Right ventricle myocardium superior (tissue), 1 donor: ENCODE measurements at regions not wholly inside any gene's neighbourhood (a gene's known extent, or its start where the extent isn't known, plus 50 kb on each side); places are given as distances from the start of the nearest gene placed in this dataset.

ENCODE experiments used
- ATAC-seq: fragments of 200-7000 bp; cut with Tn5 transposase; one replicate; pipeline ENCODE4 v1.9.1; 2020; ENCODE audit warnings: mild to moderate bottlenecking; ENCODE audit not compliant: poor library complexity
- DNase-seq: peaks from one replicate; pipeline ENCODE4 v3.0.0-alpha.2; 2020
- intact Hi-C: fragments of 100-400 bp; cut with DNase I; formaldehyde crosslinking; loops from one replicate; pipeline ENCODE4 v1.11.2; 2022
- donor health status: DM: no; HTN: yes; CAD: no; lungs with severe emphysema.

GRCh38 chrX:20664131-20664530, 397.4 kb upstream of the RPS6KA3 start:
- DNase-seq (no peak), ATAC-seq (no peak)
- intact Hi-C loops = no loop called here

GRCh38 chrX:20663336-20663735, 396.6 kb upstream of the RPS6KA3 start:
- intact Hi-C loops = no loop called here
- ATAC-seq = no peak

GRCh38 chrX:20656721-20657120, 390.0 kb upstream of the RPS6KA3 start:
- no peak for DNase-seq
- intact Hi-C loops = no loop called here

More at GRCh38 chrX:20663336-20663735, 396.6 kb upstream of the RPS6KA3 start:
- DNase-seq = no peak

GRCh38 chrX:20654596-20655106, 387.9 kb upstream of the RPS6KA3 start:
- intact Hi-C loops = no loop called here

More at GRCh38 chrX:20656721-20657120, 390.0 kb upstream of the RPS6KA3 start:
- ATAC-seq = no peak

GRCh38 chrX:20653070-20653469, 386.4 kb upstream of the RPS6KA3 start:
- intact Hi-C loops = no loop called here
- ATAC-seq = no peak
- no peak for DNase-seq

More at GRCh38 chrX:20654596-20655106, 387.9 kb upstream of the RPS6KA3 start:
- ATAC-seq = no peak
- DNase-seq = no peak

GRCh38 chrX:20641954-20642353, 375.2 kb upstream of the RPS6KA3 start:
- ATAC-seq = no peak
- DNase-seq = no peak
- intact Hi-C loops = no loop called here

GRCh38 chrX:20639115-20639514, 372.4 kb upstream of the RPS6KA3 start:
- DNase-seq = no peak
- ATAC-seq = no peak
- intact Hi-C loops = no loop called here

- intact Hi-C loops = no loop called here
- ATAC-seq = no peak
- no peak for DNase-seq
These were observed 370.6 kb upstream of the RPS6KA3 start for GRCh38 chrX:20637351-20637750.

GRCh38 chrX:20633451-20633850, 366.7 kb upstream of the RPS6KA3 start:
- ATAC-seq (no peak), DNase-seq (no peak)
- intact Hi-C loops = no loop called here

GRCh38 chrX:20623448-20623847, 356.7 kb upstream of the RPS6KA3 start:
- no peak for ATAC-seq
- no peak for DNase-seq
- intact Hi-C loops = no loop called here

GRCh38 chrX:20620306-20620705, 353.6 kb upstream of the RPS6KA3 start:
- no peak for DNase-seq
- ATAC-seq = no peak
- intact Hi-C loops = no loop called here

GRCh38 chrX:20609916-20610415, 343.3 kb upstream of the RPS6KA3 start:
- no peak for ATAC-seq
- intact Hi-C loops = no loop called here
- no peak for DNase-seq

- ATAC-seq = no peak
- DNase-seq = no peak
- intact Hi-C loops = no loop called here
These were observed 340.1 kb upstream of the RPS6KA3 start for GRCh38 chrX:20606831-20607230.

GRCh38 chrX:20596856-20597255, 330.1 kb upstream of the RPS6KA3 start:
- ATAC-seq (no peak), DNase-seq (no peak)
- intact Hi-C loops = no loop called here

- ATAC-seq = no peak
- intact Hi-C loops = no loop called here
- no peak for DNase-seq
These were observed 329.3 kb upstream of the RPS6KA3 start for GRCh38 chrX:20595928-20596575.

- DNase-seq = no peak
- no peak for ATAC-seq
- intact Hi-C loops = no loop called here
These were observed 328.3 kb upstream of the RPS6KA3 start for GRCh38 chrX:20594985-20595384.

GRCh38 chrX:20593836-20594235, 327.1 kb upstream of the RPS6KA3 start:
- ATAC-seq = no peak
- intact Hi-C loops = no loop called here
- DNase-seq = no peak

- no peak for ATAC-seq
- no peak for DNase-seq
- intact Hi-C loops = no loop called here
These were observed 326.7 kb upstream of the RPS6KA3 start for GRCh38 chrX:20593402-20593801.

- DNase-seq = no peak
These were observed 324.5 kb upstream of the RPS6KA3 start for GRCh38 chrX:20591246-20591645.

GRCh38 chrX:20585782-20586181, 319.1 kb upstream of the RPS6KA3 start:
- ATAC-seq (no peak), DNase-seq (no peak)
- intact Hi-C loops = no loop called here

More at GRCh38 chrX:20591246-20591645, 324.5 kb upstream of the RPS6KA3 start:
- no peak for ATAC-seq
- intact Hi-C loops = no loop called here

GRCh38 chrX:20571611-20572010, 304.9 kb upstream of the RPS6KA3 start:
- no peak for ATAC-seq
- DNase-seq = no peak
- intact Hi-C loops = no loop called here
